SK-N-SH (cell line): ENCODE measurements at regions not wholly inside any gene's neighbourhood (a gene's known extent, or its start where the extent isn't known, plus 50 kb on each side); places are given as distances from the start of the nearest gene placed in this dataset.

Experiments
- CTCF ChIA-PET: fragments of 300-600, 350-600 bp; formaldehyde crosslinking; extraction: SDS; loops from one replicate; lab custom pipeline; 2021; lab: Yijun Ruan, JAX
- POLR2A ChIA-PET: fragments of 350-600 bp; sonication (Branson Sonifier 250); formaldehyde crosslinking; extraction: SDS; loops from one replicate; lab custom pipeline; 2020; ENCODE audit warnings: antibody characterized with exemption, inconsistent platforms; lab: Yijun Ruan, JAX
- DNase-seq: peaks from one replicate; pipeline ENCODE4 v3.0.0; 2012
- H2AFZ ChIP-seq: fragments of 200-600 bp; sonication (generic); 2 replicates; pipeline ENCODE4 v1.8.1; 2016; ENCODE audit warnings: antibody characterized with exemption, mild to moderate bottlenecking, low read depth
- H3F3A ChIP-seq: fragments of 200-600 bp; sonication (generic); replicated peaks from 2 replicates; pipeline ENCODE3; 2016; ENCODE audit warnings: antibody characterized with exemption, mild to moderate bottlenecking; ENCODE audit not compliant: insufficient read depth
- H3K27ac ChIP-seq, 2 experiments: fragments of 200-500 bp in 1 of 2; fragments of 200-600 bp in 1 of 2; sonication (Bioruptor generic) in 1 of 2; sonication (generic), shearing (Covaris generic) in 1 of 2; 2 replicates each; pipeline versions ENCODE4 v1.5.1 to v1.6.1; 2014 to 2016; ENCODE audit warnings: low read depth in 2 of 2, inconsistent platforms in 1 of 2, low read length in 1 of 2, mild to moderate bottlenecking in 1 of 2, mixed read lengths in 1 of 2
- H3K27me3 ChIP-seq: fragments of 200-600 bp; sonication (generic), shearing (Covaris generic); 2 replicates; pipeline ENCODE4 v1.6.1; 2016; ENCODE audit warnings: mixed run types; ENCODE audit not compliant: insufficient read depth
- H3K36me3 ChIP-seq, 2 experiments: fragments of 200-500 bp in 1 of 2; fragments of 200-600 bp in 1 of 2; sonication (Bioruptor generic) in 1 of 2; sonication (generic) in 1 of 2; replicated peaks in 1 of 2; 2 replicates each; pipeline versions ENCODE3 to v1.5.1; 2014 to 2016; ENCODE audit warnings: low read length in 1 of 2, mild to moderate bottlenecking in 1 of 2; ENCODE audit not compliant: insufficient read depth in 2 of 2, control insufficient read depth in 1 of 2
- H3K4me1 ChIP-seq, 2 experiments: fragments of 200-500 bp in 1 of 2; fragments of 200-600 bp in 1 of 2; sonication (Bioruptor generic) in 1 of 2; sonication (generic), shearing (Covaris generic) in 1 of 2; 2 replicates each; pipeline versions ENCODE4 v1.5.1 to v1.6.1; 2014 to 2016; ENCODE audit warnings: low read depth in 1 of 2, low read length in 1 of 2, mixed run types in 1 of 2; ENCODE audit not compliant: insufficient read depth in 2 of 2, control insufficient read depth in 1 of 2
- H3K4me2 ChIP-seq: fragments of 200-600 bp; sonication (generic), shearing (Covaris generic); 2 replicates; pipeline ENCODE4 v1.6.1; 2017; ENCODE audit warnings: mixed run types
- H3K4me3 ChIP-seq, 2 experiments: fragments of 200-500 bp in 1 of 2; fragments of 200-600 bp in 1 of 2; sonication (Bioruptor generic) in 1 of 2; sonication (generic), shearing (Covaris generic) in 1 of 2; 2 replicates each; pipeline versions ENCODE4 v1.5.1 to v1.8.1; 2014 to 2016; ENCODE audit warnings: low read depth in 2 of 2, inconsistent platforms in 1 of 2, low read length in 1 of 2, mild to moderate bottlenecking in 1 of 2, mixed read lengths in 1 of 2, moderate library complexity in 1 of 2
- H3K79me2 ChIP-seq: fragments of 200-600 bp; sonication (generic); 2 replicates; pipeline ENCODE4 v1.8.1; 2017; ENCODE audit warnings: mild to moderate bottlenecking; ENCODE audit not compliant: insufficient read depth
- H3K9ac ChIP-seq: fragments of 200-600 bp; sonication (generic); 2 replicates; pipeline ENCODE4 v1.6.1; 2017; ENCODE audit warnings: mixed run types
- H3K9me2 ChIP-seq: fragments of 200-600 bp; sonication (generic); 2 replicates; pipeline ENCODE4 v1.6.1; 2017; ENCODE audit warnings: mixed run types
- H3K9me3 ChIP-seq: fragments of 200-600 bp; sonication (generic); 2 replicates; pipeline ENCODE4 v1.6.1; 2017; ENCODE audit warnings: mixed run types, mild to moderate bottlenecking, moderate library complexity
- H4K20me1 ChIP-seq: fragments of 200-600 bp; sonication (generic); 2 replicates; pipeline ENCODE4 v1.6.1; 2017; ENCODE audit warnings: mild to moderate bottlenecking, mixed run types; ENCODE audit not compliant: insufficient read depth
- CHD2 ChIP-seq: fragments of 150-350 bp; IDR thresholded peaks from 2 replicates; pipeline ENCODE4 v1.6.1; 2018; ENCODE audit warnings: low read length; ENCODE audit not compliant: partially characterized antibody
- EP300 ChIP-seq, 2 experiments: IDR thresholded peaks; 2 replicates each; pipeline versions ENCODE4 v1.4.0 to v1.6.1; 2012; ENCODE audit warnings: borderline replicate concordance in 1 of 2, low read depth in 1 of 2, low read length in 1 of 2
- EZH2phosphoT487 ChIP-seq: fragments of 200-600 bp; sonication (generic); IDR thresholded peaks from 2 replicates; pipeline ENCODE4 v1.6.1; 2017; ENCODE audit warnings: low read depth, mixed run types, mild to moderate bottlenecking, antibody characterized with exemption, moderate library complexity, borderline replicate concordance
- FOSL2 ChIP-seq: IDR thresholded peaks from 2 replicates; pipeline ENCODE4 v1.4.0; 2012; ENCODE audit warnings: low read depth, mild to moderate bottlenecking, moderate library complexity, borderline replicate concordance
- GATA2 ChIP-seq: sonication (generic); formaldehyde crosslinking; IDR thresholded peaks from 2 replicates; pipeline ENCODE4 v1.5.0; 2020; ENCODE audit warnings: mild to moderate bottlenecking, missing genetic modification reagents
- NRF1 ChIP-seq: IDR thresholded peaks from 2 replicates; pipeline ENCODE4 v1.6.1; 2012; ENCODE audit warnings: low read depth, mild to moderate bottlenecking, low read length
- RCOR1 ChIP-seq: fragments of 150-350 bp; IDR thresholded peaks from 2 replicates; pipeline ENCODE4 v1.6.1; 2017; ENCODE audit warnings: antibody characterized with exemption, low read length
- TAF1 ChIP-seq: IDR thresholded peaks from 2 replicates; pipeline ENCODE4 v1.6.1; 2012; ENCODE audit warnings: low read depth, mild to moderate bottlenecking, low read length, moderate library complexity, borderline replicate concordance
- TCF12 ChIP-seq: IDR thresholded peaks from 2 replicates; pipeline ENCODE4 v1.4.0; 2012
- USF1 ChIP-seq: IDR thresholded peaks from 2 replicates; pipeline ENCODE4 v1.4.0; 2012; ENCODE audit warnings: low read depth, borderline replicate concordance
- USF2 ChIP-seq: fragments of 150-350 bp; IDR thresholded peaks from 2 replicates; pipeline ENCODE4 v1.6.1; 2017; ENCODE audit warnings: antibody characterized with exemption, low read length, low read depth, borderline replicate concordance
- WGBS: methylation state at CpG from one replicate; pipeline ENCODE4 v1.1.6; 2017; ENCODE audit warnings: low lambda C conversion rate; 5-methylcytosine and 5-hydroxymethylcytosine counted together

GRCh38 chr4:145285928-145286327 lies 105.5 kb upstream of the OTUD4 start:
- Histone ChIP-seq H3K9me2 (no peaks in the 10 kb centered on the region), H3K4me3 (no peak overlapping the region), H3K27me3 (no peaks in the 10 kb centered on the region), H3K4me1 (peaks cover 0 to 9% of the 10 kb centered on the region in 2 experiments; a peak in 2 of 4 replicates), H2AFZ (no peak overlapping the region), H3K27ac (no peak overlapping the region), H3K4me2 (no peak overlapping the region), H3K9me3 (no peaks in the 10 kb centered on the region), H3K36me3 (no peaks in the 10 kb centered on the region), H3K9ac (no peak overlapping the region), H4K20me1 (no peaks in the 10 kb centered on the region), H3F3A (peaks cover 4% of the 10 kb centered on the region), H3K79me2 (no peaks in the 10 kb centered on the region)
- TF ChIP-seq EP300 (IDR thresholded peaks at IDR 0.05; ENCODE audit: borderline replicate concordance in 1 of 2, low read depth in 1 of 2, low read length in 1 of 2) (no peak), TCF12 (no peak; the same call in 1 of the 2 replicates), FOSL2 (0 out of 2 replicates have a peak, but pooled peaks have one; percentile 4)
- ChIA-PET POLR2A (no interaction called here), CTCF (interaction anchor here (1.5 kb wide), 1 partner anchor 52 kb away, joined by 3 read pairs; no protein-coding TSS in a partner anchor)
- DNase-seq: no peak

GRCh38 chr4:145283909-145284308 lies 103.5 kb upstream of the OTUD4 start:
- Histone ChIP-seq H3K9ac (no peak overlapping the region), H4K20me1 (no peaks in the 10 kb centered on the region), H3K27me3 (no peaks in the 10 kb centered on the region), H3F3A (peaks cover 12% of the 10 kb centered on the region), H3K9me3 (no peaks in the 10 kb centered on the region), H3K27ac (no peak overlapping the region; a peak in 2 of 4 replicates), H3K36me3 (no peaks in the 10 kb centered on the region), H3K79me2 (no peaks in the 10 kb centered on the region), H3K4me2 (no peak overlapping the region), H3K9me2 (no peaks in the 10 kb centered on the region), H2AFZ (no peak overlapping the region), H3K4me3 (no peak overlapping the region), H3K4me1 (peaks cover 5 to 13% of the 10 kb centered on the region in 2 experiments; a peak in 3 of 4 replicates)
- 92% methylated on average over 2 of the region's 2 CpGs for WGBS
- TF ChIP-seq RCOR1 (no peak), USF1 (no peak), EZH2phosphoT487 (no peak), CHD2 (no peak), TAF1 (no peak), USF2 (no peak)
- ChIA-PET POLR2A (no interaction called here), CTCF (no interaction called here)
- DNase-seq: no peak

DNA sequence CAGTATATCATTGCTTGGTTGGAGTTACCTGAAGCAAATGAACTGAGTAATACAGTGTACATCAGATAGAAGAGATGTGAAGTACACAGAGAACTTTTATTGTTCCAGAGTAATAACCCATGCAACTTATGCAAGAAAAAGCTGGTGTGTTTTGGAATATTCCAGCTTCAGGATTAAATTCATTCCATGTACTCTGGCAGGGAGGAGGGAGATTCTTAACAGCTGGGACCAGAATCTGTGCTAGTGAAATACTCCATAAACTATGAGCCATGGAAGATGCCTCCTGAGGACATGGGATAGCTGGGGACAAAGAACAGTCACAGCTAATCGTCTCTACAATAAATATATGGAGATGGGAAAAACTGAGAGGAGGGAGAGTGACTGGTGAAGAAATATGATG lies 101.6 kb upstream of the OTUD4 start:
- Histone ChIP-seq H3K79me2 (no peaks in the 10 kb centered on the region), H3K27ac (no peak overlapping the region), H3K27me3 (no peaks in the 10 kb centered on the region), H3F3A (peaks cover 14% of the 10 kb centered on the region), H3K9me3 (no peaks in the 10 kb centered on the region)
- CTCF ChIA-PET: no interaction called here
- no peak for TF ChIP-seq TCF12
- TF ChIP-seq GATA2: no peak
- TF ChIP-seq NRF1: no peak
- TF ChIP-seq, all 33 proteins: peak for 0
- H3K4me1 ChIP-seq: peaks cover 5 to 12% of the 10 kb centered on the region in 2 experiments; a peak in 3 of 4 replicates
- no peaks in the 10 kb centered on the region for H3K9me2 ChIP-seq
- no peak overlapping the region for H2AFZ ChIP-seq
- POLR2A ChIA-PET: no interaction called here
- 83% methylated on average over 1 of the region's 1 CpG for WGBS
- H3K4me2 ChIP-seq: no peak overlapping the region
- H3K9ac ChIP-seq: no peak overlapping the region
- H4K20me1 ChIP-seq: no peaks in the 10 kb centered on the region
- no peaks in the 10 kb centered on the region for H3K36me3 ChIP-seq
- no peak overlapping the region for H3K4me3 ChIP-seq
- no peak for DNase-seq
